ENCODE measurements at regions not wholly inside any gene's neighbourhood (a gene's known extent, or its start where the extent isn't known, plus 50 kb on each side); places are given as distances from the start of the nearest gene placed in this dataset.

GRCh38 chrX:65273152-65273551, 261.4 kb downstream of the LAS1L start:
- no peak for TF ChIP-seq CTCF (IDR thresholded peaks at IDR 0.05; ENCODE audit: low read length)
- TF ChIP-seq EZH2 (IDR thresholded peaks at IDR 0.05; ENCODE audit: borderline replicate concordance, low read length), result no peak
